HG03521 (cell line): ENCODE measurements at regions not wholly inside any gene's neighbourhood (a gene's known extent, or its start where the extent isn't known, plus 50 kb on each side); places are given as distances from the start of the nearest gene placed in this dataset.

ENCODE experiments used
- ATAC-seq: cut with Tn5 transposase; IDR thresholded peaks from one replicate; pipeline ENCODE4 v1.9.1; 2021; ENCODE audit warnings: mild to moderate bottlenecking, moderate library complexity; ENCODE audit not compliant: unreplicated experiment

GRCh38 chr5:165296401-165297130 lies 1791.1 kb downstream of the MAT2B start:
- no peak for ATAC-seq

- ATAC-seq = no peak
Observed at GRCh38 chr5:165304193-165304827, 1798.9 kb downstream of the MAT2B start.

- ATAC-seq = no peak
Observed at GRCh38 chr5:165305596-165305995, 1800.2 kb downstream of the MAT2B start.

GRCh38 chr5:165309446-165309845 lies 1804.0 kb downstream of the MAT2B start:
- ATAC-seq = no peak

- ATAC-seq = no peak
Observed at GRCh38 chr5:165310031-165310430, 1804.6 kb downstream of the MAT2B start.

- ATAC-seq = no peak
Observed at GRCh38 chr5:165321912-165322311, 1816.5 kb downstream of the MAT2B start.

GRCh38 chr5:165325221-165325620 lies 1819.8 kb downstream of the MAT2B start:
- ATAC-seq = no peak

- no peak for ATAC-seq
Observed at GRCh38 chr5:165327631-165328030, 1822.2 kb downstream of the MAT2B start.

GRCh38 chr5:165328846-165329245 lies 1823.4 kb downstream of the MAT2B start:
- no peak for ATAC-seq

GRCh38 chr5:165333623-165334022 lies 1828.2 kb downstream of the MAT2B start:
- ATAC-seq = no peak

GRCh38 chr5:165334201-165334600 lies 1828.8 kb downstream of the MAT2B start:
- ATAC-seq = no peak

GRCh38 chr5:165349735-165350134 lies 1844.3 kb downstream of the MAT2B start:
- no peak for ATAC-seq

GRCh38 chr5:165351342-165351741 lies 1845.9 kb downstream of the MAT2B start:
- no peak for ATAC-seq

GRCh38 chr5:165360366-165360765 lies 1854.9 kb downstream of the MAT2B start:
- no peak for ATAC-seq

- no peak for ATAC-seq
Observed at GRCh38 chr5:165360784-165361542, 1855.5 kb downstream of the MAT2B start.

GRCh38 chr5:165370233-165370632 lies 1864.8 kb downstream of the MAT2B start:
- ATAC-seq = no peak

- no peak for ATAC-seq
Observed at GRCh38 chr5:165370794-165371193, 1865.4 kb downstream of the MAT2B start.

GRCh38 chr5:165375201-165375600 lies 1869.8 kb downstream of the MAT2B start:
- no peak for ATAC-seq

GRCh38 chr5:165393839-165394238 lies 1888.4 kb downstream of the MAT2B start:
- no peak for ATAC-seq

GRCh38 chr5:165397516-165397915 lies 1892.1 kb downstream of the MAT2B start:
- ATAC-seq = no peak

GRCh38 chr5:165400086-165400485 lies 1894.7 kb downstream of the MAT2B start:
- ATAC-seq = no peak

- no peak for ATAC-seq
Observed at GRCh38 chr5:165404917-165405316, 1899.5 kb downstream of the MAT2B start.
